Thyroid gland (tissue), 4 donors: ENCODE measurements at regions not wholly inside any gene's neighbourhood (a gene's known extent, or its start where the extent isn't known, plus 50 kb on each side); places are given as distances from the start of the nearest gene placed in this dataset.

ENCODE experiments used
- DNase-seq, 2 donors: peaks; one replicate each; pipeline ENCODE4 v3.0.0-alpha.2; 2019
- H3K27ac ChIP-seq, 3 donors: fragments of 200-600 bp; sonication (generic); 1 replicate in 2 of 3; 2 replicates in 1 of 3; pipeline ENCODE4 v1.5.1; 2016 to 2019; ENCODE audit warnings: mild to moderate bottlenecking in 1 of 3, moderate library complexity in 1 of 3
- H3K27me3 ChIP-seq: fragments of 200-600 bp; sonication (generic); one replicate; pipeline ENCODE4 v1.5.1; 2019
- H3K36me3 ChIP-seq, 2 donors: fragments of 200-600 bp; sonication (generic); one replicate each; pipeline ENCODE4 v1.5.1; 2016 to 2019
- H3K4me1 ChIP-seq, 2 donors: fragments of 200-600 bp; sonication (generic); one replicate each; pipeline ENCODE4 v1.5.1; 2017 to 2019
- H3K4me3 ChIP-seq, 3 donors: fragments of 200-600 bp; sonication (generic); replicated peaks in 1 of 3; 1 replicate in 2 of 3; 2 replicates in 1 of 3; pipeline ENCODE4 v1.5.1; 2016; ENCODE audit warnings: mild to moderate bottlenecking in 1 of 3
- H3K9me3 ChIP-seq: fragments of 200-600 bp; sonication (generic); one replicate; pipeline ENCODE4 v1.5.1; 2017
- CTCF ChIP-seq, 6 experiments: fragments of 200-600 bp in 3 of 6; fragments of 450-650 bp in 3 of 6; sonication (generic) in 3 of 6; IDR thresholded peaks; one replicate each; pipeline ENCODE4 v1.5.1; 2016 to 2019; ENCODE audit warnings: antibody characterized with exemption in 6 of 6, mild to moderate bottlenecking in 2 of 6, inconsistent platforms in 1 of 6, moderate library complexity in 1 of 6
- POLR2A ChIP-seq, 2 donors: fragments of 450-650 bp; IDR thresholded peaks; one replicate each; pipeline ENCODE4 v1.6.1; 2017; ENCODE audit warnings: antibody characterized with exemption in 2 of 2, mild to moderate bottlenecking in 2 of 2, moderate library complexity in 1 of 2
- WGBS, 2 donors: methylation state at CpG; one replicate each; pipeline ENCODE4 v1.1.5; 2017; 5-methylcytosine and 5-hydroxymethylcytosine counted together
- intact Hi-C: fragments of 100-400 bp; cut with DNase I; formaldehyde crosslinking; loops from one replicate; pipeline ENCODE4 v1.15.1; 2023

GRCh38 chr5:54764102-54765090, 221.0 kb downstream of the ESM1 start:
- H3K9me3 ChIP-seq, result no peaks in the 10 kb centered on the region
- H3K27ac ChIP-seq, result no peak overlapping the region
- TF ChIP-seq CTCF (IDR thresholded peaks at IDR 0.05), result no peak
- TF ChIP-seq POLR2A (IDR thresholded peaks at IDR 0.05), result no peak
- DNase-seq, result no peak
- WGBS, 2 donors, result 95 to 99% methylated on average over 5 of the region's 5 CpGs
- no peak overlapping the region for H3K4me3 ChIP-seq
- H3K4me1 ChIP-seq, result no peaks in the 10 kb centered on the region
- intact Hi-C loops, result loop anchor here (5.0 kb wide), 1 partner anchor 247 kb away; the partner anchor contains the start of gene SNX18
- H3K36me3 ChIP-seq, result no peaks in the 10 kb centered on the region
- no peaks in the 10 kb centered on the region for H3K27me3 ChIP-seq

GRCh38 chr5:54761213-54761701, 224.1 kb downstream of the ESM1 start:
- H3K4me3 ChIP-seq, result no peak overlapping the region
- H3K4me1 ChIP-seq, result no peaks in the 10 kb centered on the region
- peak overlapping the region in 1 of 3 donors; percentile 14 for H3K27ac ChIP-seq
- 76 to 82% methylated on average over 2 of the region's 2 CpGs for WGBS, 2 donors
- no peaks in the 10 kb centered on the region for H3K36me3 ChIP-seq
- no peak for DNase-seq
- intact Hi-C loops, result no loop called here
- TF ChIP-seq POLR2A (IDR thresholded peaks at IDR 0.05) (no peak), CTCF (IDR thresholded peaks at IDR 0.05) (no peak)
- no peaks in the 10 kb centered on the region for H3K9me3 ChIP-seq
- H3K27me3 ChIP-seq, result no peaks in the 10 kb centered on the region

GRCh38 chr5:54760182-54760935, 225.0 kb downstream of the ESM1 start:
- 88 to 89% methylated on average over 6 of the region's 6 CpGs for WGBS, 2 donors
- Histone ChIP-seq H3K27ac (no peak overlapping the region), H3K27me3 (no peaks in the 10 kb centered on the region), H3K9me3 (no peaks in the 10 kb centered on the region), H3K4me3 (no peak overlapping the region), H3K4me1 (no peaks in the 10 kb centered on the region), H3K36me3 (no peaks in the 10 kb centered on the region)
- no peak for DNase-seq
- no peak for TF ChIP-seq POLR2A (IDR thresholded peaks at IDR 0.05)
- no peak for TF ChIP-seq CTCF (IDR thresholded peaks at IDR 0.05)
- intact Hi-C loops, result no loop called here

GRCh38 chr5:54758038-54758437, 227.4 kb downstream of the ESM1 start:
- no peak for DNase-seq
- H3K36me3 ChIP-seq, result no peaks in the 10 kb centered on the region
- WGBS, 2 donors, result 79 to 86% methylated on average over 4 of the region's 4 CpGs
- no peak overlapping the region for H3K4me3 ChIP-seq
- intact Hi-C loops, result no loop called here
- H3K27ac ChIP-seq, result no peak overlapping the region
- no peaks in the 10 kb centered on the region for H3K4me1 ChIP-seq
- H3K27me3 ChIP-seq, result no peaks in the 10 kb centered on the region
- no peak for TF ChIP-seq CTCF (IDR thresholded peaks at IDR 0.05)
- no peak for TF ChIP-seq POLR2A (IDR thresholded peaks at IDR 0.05)
- no peaks in the 10 kb centered on the region for H3K9me3 ChIP-seq
